K562 (cell line): ENCODE measurements at regions not wholly inside any gene's neighbourhood (a gene's known extent, or its start where the extent isn't known, plus 50 kb on each side); places are given as distances from the start of the nearest gene placed in this dataset.

ENCODE experiments used
- NBN ChIP-seq: fragments of 450-650 bp; IDR thresholded peaks from 2 replicates; pipeline ENCODE4 v1.6.1; 2016; ENCODE audit warnings: low read depth, mild to moderate bottlenecking
- POLR2AphosphoS2 ChIP-seq: IDR thresholded peaks from 2 replicates; pipeline ENCODE4 v1.6.1; 2012; ENCODE audit warnings: low read length, improper control_type of control experiment
- SRF ChIP-seq, 2 experiments: fragments of 250-450, 450-650 bp in 1 of 2; sonication (Bioruptor Pico) in 1 of 2; sonication (generic) in 1 of 2; formaldehyde crosslinking; IDR thresholded peaks; 2 replicates each; pipeline versions ENCODE4 v1.5.0 to v1.5.1; 2020 to 2022; ENCODE audit warnings: mild to moderate bottlenecking in 1 of 2, missing genetic modification reagents in 1 of 2
- TAF1 ChIP-seq: IDR thresholded peaks from 2 replicates; pipeline ENCODE4 v1.6.1; 2011; ENCODE audit warnings: mild to moderate bottlenecking, low read length, moderate library complexity; ENCODE audit not compliant: insufficient read depth, control insufficient read depth, severe bottlenecking; ENCODE audit errors: extremely low read depth
- ZNF12 ChIP-seq: sonication (generic); formaldehyde crosslinking; IDR thresholded peaks from 2 replicates; pipeline ENCODE4 v1.4.0; 2020; ENCODE audit warnings: mild to moderate bottlenecking, missing genetic modification reagents
- TF ChIP-seq, protein P1 (sequence below): fragments of 250-450 bp; sonication (Bioruptor Pico); IDR thresholded peaks from 2 replicates; pipeline ENCODE4 v1.5.0; 2020; ENCODE audit warnings: mild to moderate bottlenecking, borderline replicate concordance
- TF ChIP-seq, protein P2 (sequence below), 3 experiments: IDR thresholded peaks in 2 of 3; conservative IDR thresholded peaks in 1 of 3; 2 replicates each; pipeline ENCODE4 v1.5.1; 2011 to 2012; ENCODE audit warnings: low read length in 3 of 3, mild to moderate bottlenecking in 3 of 3, control low read depth in 2 of 3, improper control_type of control experiment in 1 of 3, inconsistent platforms in 1 of 3, low read depth in 1 of 3, mixed read lengths in 1 of 3, moderate library complexity in 1 of 3; ENCODE audit not compliant: insufficient read depth in 2 of 3

DNA sequence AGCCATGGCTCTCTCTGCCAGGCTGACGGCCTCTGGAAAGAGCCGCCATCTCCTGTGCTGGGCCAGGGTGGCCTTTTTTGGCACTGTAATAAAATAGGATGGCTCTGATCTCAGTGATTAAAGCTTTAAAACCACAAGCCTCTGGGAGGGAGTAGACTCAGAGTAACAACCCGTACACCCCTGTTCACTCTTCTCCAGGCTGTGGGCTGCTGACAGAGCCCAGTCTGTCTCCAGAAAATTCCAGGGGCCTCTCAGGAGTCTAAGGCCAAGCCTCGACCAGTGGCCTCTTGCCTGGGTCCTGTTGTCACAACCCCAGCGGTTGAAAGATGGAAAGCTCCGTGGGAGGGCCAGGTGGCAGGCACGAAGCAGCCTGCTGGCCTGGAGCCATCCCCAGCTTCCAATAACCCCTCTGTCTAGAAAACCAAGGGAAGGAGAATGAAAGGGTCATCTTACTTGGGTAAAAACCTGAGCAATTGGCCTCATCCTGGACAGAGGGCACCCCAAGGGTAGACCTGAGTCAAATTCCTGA, 286.7 kb upstream of the ZNF462 start:
- TF ChIP-seq POLR2AphosphoS2 (no peak), ZNF12 (CRISPR knock-in tag) (no peak), NBN (no peak), SRF (CRISPR knock-in tag; IDR thresholded peaks at IDR 0.05) (no peak), TAF1 (no peak)
- TF ChIP-seq, protein P1, sequence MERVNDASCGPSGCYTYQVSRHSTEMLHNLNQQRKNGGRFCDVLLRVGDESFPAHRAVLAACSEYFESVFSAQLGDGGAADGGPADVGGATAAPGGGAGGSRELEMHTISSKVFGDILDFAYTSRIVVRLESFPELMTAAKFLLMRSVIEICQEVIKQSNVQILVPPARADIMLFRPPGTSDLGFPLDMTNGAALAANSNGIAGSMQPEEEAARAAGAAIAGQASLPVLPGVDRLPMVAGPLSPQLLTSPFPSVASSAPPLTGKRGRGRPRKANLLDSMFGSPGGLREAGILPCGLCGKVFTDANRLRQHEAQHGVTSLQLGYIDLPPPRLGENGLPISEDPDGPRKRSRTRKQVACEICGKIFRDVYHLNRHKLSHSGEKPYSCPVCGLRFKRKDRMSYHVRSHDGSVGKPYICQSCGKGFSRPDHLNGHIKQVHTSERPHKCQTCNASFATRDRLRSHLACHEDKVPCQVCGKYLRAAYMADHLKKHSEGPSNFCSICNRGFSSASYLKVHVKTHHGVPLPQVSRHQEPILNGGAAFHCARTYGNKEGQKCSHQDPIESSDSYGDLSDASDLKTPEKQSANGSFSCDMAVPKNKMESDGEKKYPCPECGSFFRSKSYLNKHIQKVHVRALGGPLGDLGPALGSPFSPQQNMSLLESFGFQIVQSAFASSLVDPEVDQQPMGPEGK (CRISPR knock-in tag): no peak
- TF ChIP-seq, protein P2, sequence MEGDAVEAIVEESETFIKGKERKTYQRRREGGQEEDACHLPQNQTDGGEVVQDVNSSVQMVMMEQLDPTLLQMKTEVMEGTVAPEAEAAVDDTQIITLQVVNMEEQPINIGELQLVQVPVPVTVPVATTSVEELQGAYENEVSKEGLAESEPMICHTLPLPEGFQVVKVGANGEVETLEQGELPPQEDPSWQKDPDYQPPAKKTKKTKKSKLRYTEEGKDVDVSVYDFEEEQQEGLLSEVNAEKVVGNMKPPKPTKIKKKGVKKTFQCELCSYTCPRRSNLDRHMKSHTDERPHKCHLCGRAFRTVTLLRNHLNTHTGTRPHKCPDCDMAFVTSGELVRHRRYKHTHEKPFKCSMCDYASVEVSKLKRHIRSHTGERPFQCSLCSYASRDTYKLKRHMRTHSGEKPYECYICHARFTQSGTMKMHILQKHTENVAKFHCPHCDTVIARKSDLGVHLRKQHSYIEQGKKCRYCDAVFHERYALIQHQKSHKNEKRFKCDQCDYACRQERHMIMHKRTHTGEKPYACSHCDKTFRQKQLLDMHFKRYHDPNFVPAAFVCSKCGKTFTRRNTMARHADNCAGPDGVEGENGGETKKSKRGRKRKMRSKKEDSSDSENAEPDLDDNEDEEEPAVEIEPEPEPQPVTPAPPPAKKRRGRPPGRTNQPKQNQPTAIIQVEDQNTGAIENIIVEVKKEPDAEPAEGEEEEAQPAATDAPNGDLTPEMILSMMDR (IDR thresholded peaks at IDR 0.05 in 2 of 3, conservative IDR thresholded peaks at IDR 0.05 in 1 of 3; ENCODE audit: insufficient read depth in 2 of 3, low read depth in 1 of 3, low read length in 3 of 3): no peak
